Vagina (tissue), 2 donors: ENCODE measurements at regions not wholly inside any gene's neighbourhood (a gene's known extent, or its start where the extent isn't known, plus 50 kb on each side); places are given as distances from the start of the nearest gene placed in this dataset.

ENCODE experiments used
- DNase-seq, 2 donors: peaks; one replicate each; pipeline ENCODE4 v3.0.0-alpha.2; 2017; ENCODE audit errors: extremely low spot score in 2 of 2
- H3K27ac ChIP-seq: fragments of 200-600 bp; sonication (generic); one replicate; pipeline ENCODE4 v1.5.1; 2019
- H3K27me3 ChIP-seq: fragments of 200-600 bp; sonication (generic); one replicate; pipeline ENCODE4 v1.5.1; 2019
- H3K36me3 ChIP-seq, 2 donors: fragments of 200-600 bp; sonication (generic); one replicate each; pipeline ENCODE4 v1.5.1; 2017 to 2019
- H3K4me1 ChIP-seq: fragments of 200-600 bp; sonication (generic); one replicate; pipeline ENCODE4 v1.5.1; 2019
- H3K4me3 ChIP-seq, 2 donors: fragments of 200-600 bp; sonication (generic); 1 replicate in 1 of 2; 2 replicates in 1 of 2; pipeline ENCODE4 v1.5.1; 2016 to 2019
- H3K9me3 ChIP-seq: fragments of 200-600 bp; sonication (generic); one replicate; pipeline ENCODE4 v1.5.1; 2019
- CTCF ChIP-seq, 3 experiments: fragments of 450-650 bp in 2 of 3; fragments of 200-600 bp in 1 of 3; sonication (generic) in 1 of 3; IDR thresholded peaks; one replicate each; pipeline ENCODE4 v1.5.1; 2017 to 2019; ENCODE audit warnings: antibody characterized with exemption in 3 of 3, mild to moderate bottlenecking in 2 of 3, moderate library complexity in 2 of 3
- POLR2A ChIP-seq, 2 donors: fragments of 450-650 bp; IDR thresholded peaks; one replicate each; pipeline ENCODE4 v1.6.1; 2017; ENCODE audit warnings: antibody characterized with exemption in 2 of 2, mild to moderate bottlenecking in 2 of 2, moderate library complexity in 2 of 2
- POLR2AphosphoS5 ChIP-seq, 2 donors: sonication (generic); formaldehyde crosslinking; IDR thresholded peaks; one replicate each; pipeline ENCODE4 v1.9.0; 2017; ENCODE audit warnings: antibody characterized with exemption in 2 of 2, mild to moderate bottlenecking in 2 of 2, low read depth in 1 of 2; ENCODE audit not compliant: insufficient read depth in 1 of 2
- intact Hi-C: fragments of 100-400 bp; cut with DNase I; formaldehyde crosslinking; loops from one replicate; pipeline ENCODE4 v1.15.1; 2023

GRCh38 chr20:20806121-20807095, 94.0 kb upstream of the RALGAPA2 start:
- Histone ChIP-seq H3K4me1 (no peaks in the 10 kb centered on the region), H3K9me3 (no peaks in the 10 kb centered on the region), H3K36me3 (no peaks in the 10 kb centered on the region), H3K27me3 (no peaks in the 10 kb centered on the region), H3K27ac (no peak overlapping the region), H3K4me3 (no peak overlapping the region)
- intact Hi-C loops: no loop called here
- TF ChIP-seq CTCF (IDR thresholded peaks at IDR 0.05) (no peak), POLR2A (IDR thresholded peaks at IDR 0.05) (no peak), POLR2AphosphoS5 (IDR thresholded peaks at IDR 0.05; ENCODE audit: insufficient read depth in 1 of 2, low read depth in 1 of 2) (no peak)
- DNase-seq: no peak

- Histone ChIP-seq H3K9me3 (no peaks in the 10 kb centered on the region), H3K4me3 (no peak overlapping the region), H3K27me3 (no peaks in the 10 kb centered on the region), H3K4me1 (no peaks in the 10 kb centered on the region), H3K36me3 (no peaks in the 10 kb centered on the region), H3K27ac (no peak overlapping the region)
- TF ChIP-seq POLR2A (IDR thresholded peaks at IDR 0.05) (no peak), POLR2AphosphoS5 (IDR thresholded peaks at IDR 0.05; ENCODE audit: insufficient read depth in 1 of 2, low read depth in 1 of 2) (no peak), CTCF (IDR thresholded peaks at IDR 0.05) (no peak)
- no peak for DNase-seq
- intact Hi-C loops: no loop called here
These were observed 90.6 kb upstream of the RALGAPA2 start for GRCh38 chr20:20803011-20803410.

- H3K36me3 ChIP-seq: no peaks in the 10 kb centered on the region
- intact Hi-C loops: no loop called here
- TF ChIP-seq CTCF (IDR thresholded peaks at IDR 0.05): no peak
- no peak for TF ChIP-seq POLR2AphosphoS5 (IDR thresholded peaks at IDR 0.05; ENCODE audit: insufficient read depth in 1 of 2, low read depth in 1 of 2)
- no peak for TF ChIP-seq POLR2A (IDR thresholded peaks at IDR 0.05)
These were observed 89.9 kb upstream of the RALGAPA2 start for GRCh38 chr20:20802328-20802727.

GRCh38 chr20:20799716-20800312, 87.4 kb upstream of the RALGAPA2 start:
- intact Hi-C loops: no loop called here
- Histone ChIP-seq H3K27me3 (no peaks in the 10 kb centered on the region), H3K9me3 (no peaks in the 10 kb centered on the region), H3K36me3 (no peaks in the 10 kb centered on the region), H3K27ac (no peak overlapping the region), H3K4me3 (no peak overlapping the region), H3K4me1 (no peaks in the 10 kb centered on the region)
- DNase-seq: no peak
- no peak for TF ChIP-seq POLR2A (IDR thresholded peaks at IDR 0.05)

More at GRCh38 chr20:20802328-20802727, 89.9 kb upstream of the RALGAPA2 start:
- H3K4me3 ChIP-seq: no peak overlapping the region
- DNase-seq: no peak
- H3K27me3 ChIP-seq: no peaks in the 10 kb centered on the region
- no peaks in the 10 kb centered on the region for H3K9me3 ChIP-seq
- H3K27ac ChIP-seq: no peak overlapping the region
- no peaks in the 10 kb centered on the region for H3K4me1 ChIP-seq

GRCh38 chr20:20797521-20798310, 85.3 kb upstream of the RALGAPA2 start:
- Histone ChIP-seq H3K4me1 (no peaks in the 10 kb centered on the region), H3K36me3 (no peaks in the 10 kb centered on the region), H3K4me3 (no peak overlapping the region), H3K27ac (no peak overlapping the region), H3K27me3 (no peaks in the 10 kb centered on the region), H3K9me3 (no peaks in the 10 kb centered on the region)
- TF ChIP-seq POLR2AphosphoS5 (IDR thresholded peaks at IDR 0.05; ENCODE audit: insufficient read depth in 1 of 2, low read depth in 1 of 2): no peak
- no peak for TF ChIP-seq POLR2A (IDR thresholded peaks at IDR 0.05)
- no peak for TF ChIP-seq CTCF (IDR thresholded peaks at IDR 0.05)
- DNase-seq: no peak
- intact Hi-C loops: no loop called here
